GM21717 (cell line): ENCODE measurements at regions not wholly inside any gene's neighbourhood (a gene's known extent, or its start where the extent isn't known, plus 50 kb on each side); places are given as distances from the start of the nearest gene placed in this dataset.

Experiments used
- ATAC-seq: cut with Tn5 transposase; IDR thresholded peaks from one replicate; pipeline ENCODE4 v1.9.1; 2021; ENCODE audit warnings: mild to moderate bottlenecking, moderate library complexity; ENCODE audit not compliant: unreplicated experiment

DNA sequence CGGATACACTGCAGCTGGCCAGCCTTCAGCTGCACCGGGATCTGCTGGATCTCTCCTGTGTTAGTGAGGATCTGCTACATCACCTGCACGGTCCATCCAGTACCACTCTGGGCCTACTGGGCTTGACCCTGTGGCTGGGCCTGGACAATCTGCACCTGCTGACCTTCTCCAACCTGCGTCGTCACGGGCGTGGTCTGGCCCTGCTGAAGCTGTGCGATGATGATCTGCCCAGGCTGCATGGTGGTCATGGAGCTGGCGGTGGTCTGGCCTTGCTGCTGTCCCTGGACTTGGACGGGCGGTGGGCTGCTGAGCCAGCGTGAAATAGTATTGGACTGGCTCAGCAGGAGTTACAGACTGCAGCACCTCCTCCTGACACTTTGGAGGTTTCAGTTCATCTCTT, 137.1 kb upstream of the GAS1 start:
- no peak for ATAC-seq

- no peak for ATAC-seq
These were observed 137.8 kb upstream of the GAS1 start for GRCh38 chr9:87085073-87085472.

- ATAC-seq: no peak
These were observed 138.2 kb upstream of the GAS1 start for GRCh38 chr9:87085521-87085920.

GRCh38 chr9:87086221-87086818, 139.0 kb upstream of the GAS1 start:
- no peak for ATAC-seq

DNA sequence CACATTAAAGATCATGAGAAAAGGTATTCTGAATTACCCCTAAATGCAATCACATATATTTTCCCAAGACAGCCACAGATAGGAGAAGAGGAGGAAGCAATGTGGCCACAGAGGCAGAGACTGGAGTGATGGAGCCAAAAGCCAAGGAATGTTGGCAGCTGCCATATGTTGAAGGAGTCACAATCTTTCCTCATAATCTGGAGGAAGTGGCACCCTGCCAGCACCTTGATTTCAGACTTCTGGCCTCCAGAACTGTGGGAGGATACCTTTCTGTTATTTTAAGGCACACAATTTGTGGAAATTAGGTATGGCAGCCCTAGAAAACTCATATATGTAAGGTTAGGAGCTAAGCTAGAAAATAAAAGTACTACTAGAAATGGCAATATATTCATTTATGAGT, 139.9 kb upstream of the GAS1 start:
- ATAC-seq: no peak

DNA sequence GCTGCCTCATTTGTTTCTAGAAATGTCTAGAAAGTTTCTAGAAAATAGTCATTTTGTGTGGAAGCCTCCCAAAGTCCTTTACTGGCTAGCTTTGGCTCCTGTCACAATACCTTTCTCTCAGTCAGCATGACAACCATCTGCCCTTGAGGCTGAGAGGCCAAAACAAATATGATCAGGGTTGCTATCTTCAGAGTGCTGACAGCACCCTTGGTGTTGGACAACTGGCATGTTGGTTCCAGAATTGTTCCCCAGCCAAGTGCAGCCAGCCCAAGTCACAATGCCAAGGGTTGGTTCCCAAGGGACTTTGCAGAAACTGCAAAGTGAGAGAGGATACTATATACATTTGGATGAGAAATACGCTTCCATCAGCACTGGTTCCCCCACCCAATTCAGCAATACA, 140.9 kb upstream of the GAS1 start:
- ATAC-seq: no peak

DNA sequence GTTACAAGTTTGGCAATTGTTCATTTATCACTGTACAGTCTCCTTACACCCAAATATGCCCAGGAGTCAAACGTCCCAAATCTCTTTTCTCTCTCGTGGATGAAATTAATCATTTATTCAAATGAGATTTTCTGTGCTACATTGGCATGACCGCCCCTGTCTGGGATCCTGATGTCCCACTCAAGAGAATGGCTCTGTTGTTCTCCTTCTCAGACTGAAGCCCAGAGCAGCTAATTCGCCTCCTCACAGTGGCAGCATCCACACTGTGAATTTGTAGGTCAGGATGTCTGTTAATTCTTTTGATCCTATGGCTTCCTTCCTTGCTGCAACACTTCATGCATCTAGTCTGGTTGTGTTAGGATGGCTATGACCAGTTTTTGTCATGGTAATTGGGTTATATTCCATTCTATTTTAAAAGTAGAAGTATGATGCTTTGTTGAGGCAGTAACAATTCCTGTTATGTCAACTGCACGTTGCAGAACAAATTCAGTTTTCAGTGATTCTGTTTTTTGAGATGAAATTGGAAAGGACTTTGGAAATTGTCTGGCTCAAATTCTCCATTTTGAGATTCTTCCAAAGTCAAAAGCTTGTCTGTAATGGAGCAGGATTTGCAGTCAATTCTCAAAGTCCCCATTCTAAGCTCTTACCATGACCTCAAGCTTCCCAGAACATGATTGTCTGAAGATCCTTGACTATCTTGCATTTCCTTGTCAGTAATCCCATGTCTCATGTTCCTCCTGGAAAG, 141.5 kb upstream of the GAS1 start:
- no peak for ATAC-seq

DNA sequence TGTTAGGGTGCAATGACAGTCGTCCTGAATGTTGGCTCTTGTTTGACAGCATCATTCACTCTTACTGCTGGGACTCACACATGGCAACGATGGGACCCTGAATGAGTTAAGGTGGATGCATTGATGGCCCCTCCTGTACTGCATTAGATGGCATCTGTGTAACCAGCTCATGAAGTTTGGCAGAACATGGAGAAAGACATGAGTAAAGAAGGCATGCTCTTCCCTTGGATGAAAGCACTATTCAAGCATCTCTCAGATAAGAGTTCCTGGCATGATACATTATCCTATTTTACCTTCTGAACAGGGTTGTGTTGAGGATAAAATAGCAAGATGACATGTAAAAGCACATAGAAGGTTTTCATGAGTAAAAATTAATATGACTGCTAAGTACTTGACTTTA, 142.2 kb upstream of the GAS1 start:
- ATAC-seq: no peak

- no peak for ATAC-seq
These were observed 142.6 kb upstream of the GAS1 start for GRCh38 chr9:87089929-87090328.

GRCh38 chr9:87093777-87094176, 146.5 kb upstream of the GAS1 start:
- ATAC-seq: no peak

DNA sequence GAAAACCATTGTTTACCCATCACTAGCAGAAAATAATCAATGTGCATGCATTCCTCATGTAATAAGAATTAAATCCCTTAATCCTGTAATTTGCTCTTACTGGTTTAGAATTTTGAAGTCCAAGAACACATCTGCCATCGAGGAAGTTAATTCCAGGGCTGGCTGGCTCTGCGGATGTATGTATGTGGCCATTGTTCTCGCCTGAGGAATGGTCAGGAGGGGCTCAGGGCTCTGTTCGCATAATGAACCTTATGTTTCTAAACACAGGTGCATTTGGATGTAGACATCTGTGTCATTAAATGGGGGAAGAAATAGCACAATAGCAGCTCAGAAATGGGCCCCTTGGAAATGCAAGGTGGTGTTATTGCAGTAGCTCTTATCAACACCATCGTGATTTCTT, 148.6 kb upstream of the GAS1 start:
- no peak for ATAC-seq

DNA sequence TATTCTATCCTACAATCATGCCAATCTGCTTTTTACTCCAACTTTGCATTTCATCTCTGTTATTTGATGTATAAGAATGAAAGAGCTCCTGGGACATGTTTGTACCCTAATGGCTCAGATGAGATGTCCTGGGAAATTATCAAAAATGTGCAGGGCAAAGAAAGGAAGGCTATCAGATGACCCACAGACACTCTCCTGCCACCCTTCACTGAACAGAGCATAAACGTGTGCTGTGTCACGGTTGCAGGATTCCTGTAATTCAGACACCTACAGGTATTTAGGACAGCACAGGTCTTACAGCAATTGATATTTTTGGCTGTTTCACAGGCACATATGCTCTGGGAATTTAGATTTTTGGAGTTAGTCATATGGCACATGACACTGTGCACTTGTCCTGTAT, 149.2 kb upstream of the GAS1 start:
- no peak for ATAC-seq

- ATAC-seq: no peak
These were observed 149.9 kb upstream of the GAS1 start for GRCh38 chr9:87097238-87097637.

DNA sequence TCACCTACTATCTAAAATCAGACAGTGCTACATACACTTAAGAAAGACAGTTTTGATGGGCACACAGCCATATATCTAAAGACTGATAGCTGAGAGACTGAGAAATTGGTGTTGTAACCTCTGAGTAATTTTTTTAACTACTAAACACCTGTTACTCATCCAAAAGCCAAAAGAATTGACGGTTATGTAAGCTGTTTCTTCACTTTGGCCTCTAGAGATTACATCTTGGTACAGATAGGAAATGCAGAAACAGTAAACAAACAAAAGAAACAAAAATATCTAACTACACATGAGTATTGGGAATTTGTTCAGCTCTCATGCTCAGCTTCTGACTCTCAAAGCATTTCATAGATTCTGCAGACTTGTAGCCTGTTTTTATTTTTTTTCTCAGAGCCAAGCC, 152.1 kb upstream of the GAS1 start:
- no peak for ATAC-seq

- ATAC-seq: no peak
These were observed 152.7 kb upstream of the GAS1 start for GRCh38 chr9:87100001-87100400.

GRCh38 chr9:87102126-87102525, 154.8 kb upstream of the GAS1 start:
- no peak for ATAC-seq

DNA sequence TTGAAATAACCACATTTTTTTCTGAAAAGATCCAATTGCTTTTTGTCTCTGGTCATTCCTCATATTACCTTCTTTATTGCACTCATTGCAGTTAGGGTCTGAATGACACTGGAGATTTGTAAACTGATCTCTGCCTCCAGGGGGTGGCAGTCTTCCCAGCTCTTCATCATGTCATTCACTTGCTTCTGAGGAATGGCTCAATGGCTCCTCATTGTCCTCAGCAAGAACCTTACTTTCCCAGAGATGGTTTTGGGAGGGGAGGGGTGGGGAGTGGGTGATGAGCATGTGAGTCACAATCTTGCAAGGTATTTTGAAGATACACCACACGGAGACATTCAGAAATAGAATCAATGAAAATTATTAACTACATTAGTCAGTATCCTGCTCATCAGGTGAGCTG, 159.8 kb upstream of the GAS1 start:
- ATAC-seq: no peak

DNA sequence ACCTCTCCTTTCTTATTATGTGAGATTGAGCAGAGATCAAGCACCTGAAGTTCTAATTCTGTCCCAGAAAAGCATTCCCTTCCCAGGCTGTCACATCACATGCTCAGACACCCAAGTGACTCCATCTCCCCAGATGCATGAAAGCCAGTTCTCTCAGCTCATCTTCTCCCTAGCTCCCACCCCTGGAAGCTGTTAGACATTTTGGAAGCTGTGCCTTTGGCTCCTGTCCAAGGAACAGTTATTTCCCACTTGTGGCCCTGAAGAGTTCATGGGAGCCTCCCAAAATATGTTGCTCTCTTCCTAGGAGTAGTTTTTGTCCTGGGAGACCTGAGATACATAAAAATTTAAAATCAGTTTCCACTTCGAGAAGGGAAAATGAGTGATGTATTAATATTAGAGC, 161.4 kb upstream of the GAS1 start:
- ATAC-seq: no peak

DNA sequence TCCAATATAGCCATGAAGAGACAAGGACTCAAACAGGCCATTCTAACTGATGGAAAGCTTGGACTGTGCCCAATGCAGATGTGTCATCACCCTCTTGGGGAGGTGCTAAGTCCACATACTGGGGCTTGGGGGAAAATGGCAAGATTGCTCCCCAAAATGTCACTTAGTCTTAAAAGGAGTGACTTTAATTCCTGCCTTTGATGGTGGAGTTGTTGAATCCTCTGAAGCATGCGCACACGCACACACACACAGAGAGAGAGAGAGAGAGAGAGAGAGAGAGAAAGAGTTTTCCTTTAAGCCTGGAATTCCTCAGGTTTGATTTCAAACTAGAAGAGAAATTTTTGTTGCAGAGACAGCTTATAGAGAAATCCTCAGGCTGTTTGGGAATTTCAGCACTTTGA, 161.9 kb upstream of the GAS1 start:
- ATAC-seq: no peak

- ATAC-seq: no peak
These were observed 162.5 kb upstream of the GAS1 start for GRCh38 chr9:87109851-87110250.

DNA sequence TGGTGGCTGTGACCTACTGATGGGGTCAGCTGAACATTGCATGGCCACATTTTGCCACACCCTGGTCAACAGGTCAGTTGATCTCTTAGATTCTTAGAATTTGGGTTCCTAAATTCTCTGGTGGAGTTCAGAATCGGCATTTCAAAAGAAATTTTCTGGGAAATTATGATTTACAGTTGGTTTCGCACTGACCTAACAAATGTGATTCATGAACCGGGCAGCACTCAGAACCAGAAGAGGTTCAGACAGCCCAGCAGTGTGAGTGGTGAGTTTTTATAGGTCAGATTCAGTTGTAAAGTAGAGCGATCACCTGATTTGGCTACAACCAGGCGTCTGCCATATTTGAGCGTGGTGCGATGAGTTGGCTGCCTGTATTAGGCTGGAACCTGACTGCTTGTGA, 163.7 kb upstream of the GAS1 start:
- ATAC-seq: no peak

DNA sequence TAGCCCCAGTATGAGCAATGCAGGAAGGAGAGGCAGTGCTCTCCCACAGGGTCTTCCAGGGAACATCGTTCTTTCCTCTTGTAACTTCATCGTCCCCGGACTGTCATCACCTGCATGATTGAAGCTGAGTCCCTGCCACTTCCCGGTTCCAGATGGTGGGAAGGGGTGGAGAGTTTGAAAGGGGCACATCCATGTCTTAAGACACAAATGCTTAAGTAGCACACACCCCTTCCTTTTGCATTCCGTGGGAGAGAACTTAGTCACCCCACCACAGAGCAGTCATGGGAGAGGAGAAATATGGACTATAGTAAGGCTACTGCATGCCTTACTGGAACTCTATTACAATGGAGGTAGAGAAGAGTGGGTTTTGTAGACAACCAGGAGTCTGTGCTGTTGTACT, 165.3 kb upstream of the GAS1 start:
- no peak for ATAC-seq

DNA sequence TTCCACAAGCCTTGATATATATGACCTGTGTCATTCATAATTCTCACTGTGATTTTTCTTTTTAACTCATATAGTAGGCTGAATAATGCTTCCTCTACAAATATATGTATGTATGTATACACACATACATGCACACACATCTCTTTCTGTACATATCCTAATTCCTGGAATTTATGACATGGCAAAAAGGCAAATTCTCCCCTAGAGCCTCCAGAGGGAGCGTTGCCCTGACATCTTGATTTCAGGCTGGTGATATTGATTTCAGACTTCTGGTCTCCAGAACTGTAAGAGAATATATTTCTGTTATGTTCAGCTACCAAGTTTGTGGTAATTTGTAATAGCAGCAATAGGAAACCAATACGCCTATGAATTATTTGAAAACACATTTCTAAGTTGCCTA, 166.6 kb upstream of the GAS1 start:
- no peak for ATAC-seq
